H9 (cell line): ENCODE measurements at regions not wholly inside any gene's neighbourhood (a gene's known extent, or its start where the extent isn't known, plus 50 kb on each side); places are given as distances from the start of the nearest gene placed in this dataset.
A peak's percentile ranks its signal among the peaks of the same experiment; 100 is the strongest.

Experiments
- DNase-seq: peaks from one replicate; pipeline ENCODE4 v3.0.0-alpha.2; 2017
- H2AFZ ChIP-seq: one replicate; pipeline ENCODE4 v1.6.1; 2013; ENCODE audit warnings: mild to moderate bottlenecking, low read length, control low read depth, moderate library complexity
- H2AK5ac ChIP-seq: 2 replicates; pipeline ENCODE4 v1.6.1; 2013; ENCODE audit warnings: low read length, control low read depth, mixed read lengths; ENCODE audit not compliant: insufficient read length
- H2BK120ac ChIP-seq: one replicate; pipeline ENCODE4 v1.6.1; 2013; ENCODE audit warnings: low read depth, mild to moderate bottlenecking, low read length, control low read depth, inconsistent platforms; ENCODE audit not compliant: poor library complexity, severe bottlenecking
- H2BK12ac ChIP-seq: 2 replicates; pipeline ENCODE4 v1.6.1; 2013; ENCODE audit warnings: low read length, control low read depth, mixed read lengths, low read depth; ENCODE audit not compliant: insufficient read length
- H2BK15ac ChIP-seq: 2 replicates; pipeline ENCODE4 v1.6.1; 2013; ENCODE audit warnings: low read depth, low read length, control low read depth
- H2BK20ac ChIP-seq: one replicate; pipeline ENCODE4 v1.6.1; 2013; ENCODE audit warnings: low read depth, mild to moderate bottlenecking, low read length, control low read depth, inconsistent platforms; ENCODE audit not compliant: poor library complexity, severe bottlenecking
- H2BK5ac ChIP-seq: 2 replicates; pipeline ENCODE4 v1.6.1; 2013; ENCODE audit warnings: low read length, control low read depth, mixed read lengths; ENCODE audit not compliant: insufficient read length
- H3K14ac ChIP-seq: 2 replicates; pipeline ENCODE4 v1.6.1; 2013; ENCODE audit warnings: low read length, control low read depth; ENCODE audit not compliant: insufficient read depth
- H3K18ac ChIP-seq: 2 replicates; pipeline ENCODE4 v1.6.1; 2013; ENCODE audit warnings: low read depth, mild to moderate bottlenecking, mixed read lengths, low read length, control low read depth; ENCODE audit not compliant: insufficient read length
- H3K23ac ChIP-seq: 2 replicates; pipeline ENCODE4 v1.6.1; 2013; ENCODE audit warnings: low read length, control low read depth, mixed read lengths, low read depth; ENCODE audit not compliant: insufficient read length
- H3K23me2 ChIP-seq: 2 replicates; pipeline ENCODE4 v1.6.1; 2013; ENCODE audit warnings: low read depth, mild to moderate bottlenecking, mixed read lengths, low read length, control low read depth; ENCODE audit not compliant: insufficient read length, poor library complexity, severe bottlenecking
- H3K27ac ChIP-seq: 2 replicates; pipeline ENCODE4 v1.5.1; 2013; ENCODE audit warnings: low read length, control low read depth, mixed read lengths, low read depth; ENCODE audit not compliant: insufficient read length
- H3K27me3 ChIP-seq: 2 replicates; pipeline ENCODE4 v1.6.1; 2013; ENCODE audit warnings: low read length, control low read depth, inconsistent platforms; ENCODE audit not compliant: insufficient read depth
- H3K4ac ChIP-seq: 2 replicates; pipeline ENCODE4 v1.6.1; 2013; ENCODE audit warnings: low read depth, mild to moderate bottlenecking, control low read depth, inconsistent platforms, low read length, moderate library complexity
- H3K4me1 ChIP-seq: 2 replicates; pipeline ENCODE4 v1.6.1; 2013; ENCODE audit warnings: low read length, control low read depth, inconsistent platforms; ENCODE audit not compliant: insufficient read depth
- H3K4me2 ChIP-seq: 2 replicates; pipeline ENCODE4 v1.6.1; 2013; ENCODE audit warnings: low read length, control low read depth, mixed read lengths; ENCODE audit not compliant: insufficient read length, insufficient read depth
- H3K56ac ChIP-seq: 2 replicates; pipeline ENCODE4 v1.6.1; 2013; ENCODE audit warnings: low read depth, mild to moderate bottlenecking, mixed read lengths, low read length, control low read depth; ENCODE audit not compliant: insufficient read length
- H3K79me1 ChIP-seq: 2 replicates; pipeline ENCODE4 v1.6.1; 2013; ENCODE audit warnings: low read depth, mild to moderate bottlenecking, moderate library complexity, low read length, control low read depth, inconsistent platforms; ENCODE audit not compliant: insufficient read depth, poor library complexity, severe bottlenecking
- H3K79me2 ChIP-seq: 2 replicates; pipeline ENCODE4 v1.6.1; 2013; ENCODE audit warnings: low read length, control low read depth, inconsistent platforms; ENCODE audit not compliant: insufficient read depth
- H3K9ac ChIP-seq: 2 replicates; pipeline ENCODE4 v1.6.1; 2013; ENCODE audit warnings: low read length, control low read depth, mixed read lengths; ENCODE audit not compliant: insufficient read length; ENCODE audit errors: extremely low read depth
- H3K9me3 ChIP-seq: one replicate; pipeline ENCODE4 v1.6.1; 2013; ENCODE audit warnings: low read depth, low read length, inconsistent platforms; ENCODE audit not compliant: control insufficient read depth
- H3T11ph ChIP-seq: one replicate; pipeline ENCODE4 v1.6.1; 2013; ENCODE audit warnings: mild to moderate bottlenecking, low read length, control low read depth, inconsistent platforms
- H4K20me1 ChIP-seq: one replicate; pipeline ENCODE4 v1.6.1; 2013; ENCODE audit not compliant: control insufficient read depth, insufficient read length, insufficient read depth
- H4K5ac ChIP-seq: 2 replicates; pipeline ENCODE4 v1.6.1; 2013; ENCODE audit warnings: low read depth, mild to moderate bottlenecking, mixed read lengths, low read length, control low read depth; ENCODE audit not compliant: insufficient read length
- H4K8ac ChIP-seq: replicated peaks from 2 replicates; pipeline ENCODE4 v1.6.1; 2013; ENCODE audit warnings: low read length, control low read depth, mixed read lengths, low read depth; ENCODE audit not compliant: insufficient read length
- H4K91ac ChIP-seq: 2 replicates; pipeline ENCODE4 v1.6.1; 2013; ENCODE audit warnings: low read depth, mild to moderate bottlenecking, moderate library complexity, mixed read lengths, low read length, control low read depth; ENCODE audit not compliant: insufficient read length
- H3K27ac Mint-ChIP-seq, 3 experiments: 2 replicates in 2 of 3; 3 replicates in 1 of 3; pipeline ENCODE4 v1.8.0; 2020 to 2021; ENCODE audit warnings: mixed read lengths in 3 of 3, mild to moderate bottlenecking in 1 of 3, moderate library complexity in 1 of 3
- H3K27me3 Mint-ChIP-seq: 2 replicates; pipeline ENCODE4 v1.8.0; 2021; ENCODE audit warnings: low read depth, mild to moderate bottlenecking, moderate library complexity, mixed read lengths
- H3K36me3 Mint-ChIP-seq, 3 experiments: 2 replicates in 2 of 3; 3 replicates in 1 of 3; pipeline ENCODE4 v1.8.0; 2020 to 2021; ENCODE audit warnings: low read depth in 3 of 3, mixed read lengths in 3 of 3; ENCODE audit not compliant: insufficient read depth in 1 of 3
- H3K4me1 Mint-ChIP-seq, 2 experiments: 2 replicates each; pipeline ENCODE4 v1.8.0; 2020; ENCODE audit warnings: mixed read lengths in 2 of 2
- H3K4me3 Mint-ChIP-seq, 2 experiments: 2 replicates in 1 of 2; 3 replicates in 1 of 2; pipeline ENCODE4 v1.8.0; 2020 to 2021; ENCODE audit warnings: mild to moderate bottlenecking in 2 of 2, mixed read lengths in 2 of 2, moderate library complexity in 1 of 2
- H3K9me3 Mint-ChIP-seq, 2 experiments: 2 replicates in 1 of 2; 3 replicates in 1 of 2; pipeline ENCODE4 v1.8.0; 2020; ENCODE audit warnings: mild to moderate bottlenecking in 2 of 2, mixed read lengths in 2 of 2, moderate library complexity in 1 of 2
- WGBS: extraction: QIAGEN DNeasy Blood & Tissue Kit; methylation state at CpG from one replicate; pipeline ENCODE4 v1.1.7; 2013; ENCODE audit warnings: missing lambda C conversion rate, low lambda C conversion rate, mixed read lengths; ENCODE audit not compliant: insufficient read length; ENCODE audit errors: extremely low coverage; 5-methylcytosine and 5-hydroxymethylcytosine counted together
- TF ChIP-seq, protein P1 (sequence below): fragments of 200-600 bp; sonication (generic); conservative IDR thresholded peaks from 3 replicates; pipeline ENCODE4 v1.8.0; 2021; ENCODE audit warnings: antibody characterized with exemption, mild to moderate bottlenecking

GRCh38 chr2:239731422-239731821 is 293.7 kb downstream of the NDUFA10 start:
- no peak overlapping the region for H3K14ac ChIP-seq
- H3K27me3 ChIP-seq, result no peaks in the 10 kb centered on the region
- H4K5ac ChIP-seq, result no peak overlapping the region
- no peak overlapping the region for H3K9ac ChIP-seq
- H3K4ac ChIP-seq, result no peak overlapping the region
- H2AFZ ChIP-seq, result no peak overlapping the region
- H3K79me1 ChIP-seq, result no peaks in the 10 kb centered on the region
- H3K9me3 ChIP-seq, result no peaks in the 10 kb centered on the region
- DNase-seq, result no peak
- H4K20me1 ChIP-seq, result no peaks in the 10 kb centered on the region
- peaks cover 6 to 13% of the 10 kb centered on the region in 2 experiments; a peak in 3 of 4 replicates for H3K4me1 Mint-ChIP-seq
- H3K56ac ChIP-seq, result no peak overlapping the region
- no peaks in the 10 kb centered on the region; the same call in 1 of the 2 replicates for H3K27me3 Mint-ChIP-seq
- WGBS, result no CpG with 5 or more reads among the region's 10 CpGs
- no peak overlapping the region for H4K91ac ChIP-seq
- no peaks in the 10 kb centered on the region for H3K79me2 ChIP-seq
- no peak overlapping the region for H3K4me2 ChIP-seq
- TF ChIP-seq, protein P1, sequence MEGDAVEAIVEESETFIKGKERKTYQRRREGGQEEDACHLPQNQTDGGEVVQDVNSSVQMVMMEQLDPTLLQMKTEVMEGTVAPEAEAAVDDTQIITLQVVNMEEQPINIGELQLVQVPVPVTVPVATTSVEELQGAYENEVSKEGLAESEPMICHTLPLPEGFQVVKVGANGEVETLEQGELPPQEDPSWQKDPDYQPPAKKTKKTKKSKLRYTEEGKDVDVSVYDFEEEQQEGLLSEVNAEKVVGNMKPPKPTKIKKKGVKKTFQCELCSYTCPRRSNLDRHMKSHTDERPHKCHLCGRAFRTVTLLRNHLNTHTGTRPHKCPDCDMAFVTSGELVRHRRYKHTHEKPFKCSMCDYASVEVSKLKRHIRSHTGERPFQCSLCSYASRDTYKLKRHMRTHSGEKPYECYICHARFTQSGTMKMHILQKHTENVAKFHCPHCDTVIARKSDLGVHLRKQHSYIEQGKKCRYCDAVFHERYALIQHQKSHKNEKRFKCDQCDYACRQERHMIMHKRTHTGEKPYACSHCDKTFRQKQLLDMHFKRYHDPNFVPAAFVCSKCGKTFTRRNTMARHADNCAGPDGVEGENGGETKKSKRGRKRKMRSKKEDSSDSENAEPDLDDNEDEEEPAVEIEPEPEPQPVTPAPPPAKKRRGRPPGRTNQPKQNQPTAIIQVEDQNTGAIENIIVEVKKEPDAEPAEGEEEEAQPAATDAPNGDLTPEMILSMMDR, result peak; percentile 45; the same call in 2 of the 3 replicates
- H2BK120ac ChIP-seq, result no peak overlapping the region
- no peak overlapping the region for H3K23ac ChIP-seq
- H3K18ac ChIP-seq, result no peak overlapping the region
- H3K36me3 Mint-ChIP-seq, result no peaks in the 10 kb centered on the region
- no peak overlapping the region for H2BK5ac ChIP-seq
- H2AK5ac ChIP-seq, result no peak overlapping the region
- H3K27ac Mint-ChIP-seq, result no peak overlapping the region; a peak in 1 of 7 replicates
- no peak overlapping the region for H3T11ph ChIP-seq
- no peak overlapping the region for H2BK12ac ChIP-seq
- H2BK15ac ChIP-seq, result no peak overlapping the region
- H3K23me2 ChIP-seq, result no peaks in the 10 kb centered on the region
- no peak overlapping the region for H3K27ac ChIP-seq
- no peaks in the 10 kb centered on the region; a peak in 1 of 5 replicates for H3K9me3 Mint-ChIP-seq
- no peak overlapping the region for H3K4me3 Mint-ChIP-seq
- H2BK20ac ChIP-seq, result no peak overlapping the region
- no peaks in the 10 kb centered on the region; the same call in 1 of the 2 replicates for H3K4me1 ChIP-seq
- H4K8ac ChIP-seq, result no peak overlapping the region
